OCI-LY1 (cell line): ENCODE measurements at regions not wholly inside any gene's neighbourhood (a gene's known extent, or its start where the extent isn't known, plus 50 kb on each side); places are given as distances from the start of the nearest gene placed in this dataset.

Experiments used
- CTCF ChIP-seq: fragments of 200-600 bp; sonication (generic), shearing (Covaris generic); IDR thresholded peaks from 2 replicates; pipeline ENCODE4 v1.5.1; 2017; ENCODE audit warnings: mild to moderate bottlenecking, antibody characterized with exemption, low read length, moderate library complexity, mixed read lengths
- EZH2 ChIP-seq: fragments of 200-600 bp; sonication (generic), shearing (Covaris generic); IDR thresholded peaks from 2 replicates; pipeline ENCODE4 v1.8.0; 2017; ENCODE audit warnings: borderline replicate concordance, mixed run types, mild to moderate bottlenecking, antibody characterized with exemption, low read length, moderate library complexity, mixed read lengths

GRCh38 chr3:178343433-178344038, 192.7 kb upstream of the KCNMB2 start:
- no peak for TF ChIP-seq CTCF
- no peak for TF ChIP-seq EZH2
